C4-2B (cell line): ENCODE measurements at regions not wholly inside any gene's neighbourhood (a gene's known extent, or its start where the extent isn't known, plus 50 kb on each side); places are given as distances from the start of the nearest gene placed in this dataset.
"Not testable (repeated sequence)": the region's sequence is repeated elsewhere in the genome, so short reads cannot be mapped to it uniquely, and the experiment has no call there.

Source experiments
- CTCF ChIP-seq: fragments of 450-650 bp; conservative IDR thresholded peaks from 2 replicates; pipeline ENCODE4 v1.5.1; 2017; ENCODE audit warnings: mild to moderate bottlenecking
- ZFX ChIP-seq: fragments of 450-650 bp; IDR thresholded peaks from 2 replicates; pipeline ENCODE4 v1.6.1; 2017

GRCh38 chr5:177923189-177923588 lies 72.9 kb downstream of the PROP1 start:
- not testable (repeated sequence) for TF ChIP-seq CTCF, ZFX
